NCI-H526 (cell line): ENCODE measurements at regions not wholly inside any gene's neighbourhood (a gene's known extent, or its start where the extent isn't known, plus 50 kb on each side); places are given as distances from the start of the nearest gene placed in this dataset.

ENCODE experiments used
- DNase-seq, 2 experiments: peaks; one replicate each; lab custom pipeline; 2025; lab: John Stamatoyannopoulos, UW

- DNase-seq = no peak
These were observed 291.0 kb upstream of the ACVR2A start for GRCh38 chr2:147553775-147554271.

DNA sequence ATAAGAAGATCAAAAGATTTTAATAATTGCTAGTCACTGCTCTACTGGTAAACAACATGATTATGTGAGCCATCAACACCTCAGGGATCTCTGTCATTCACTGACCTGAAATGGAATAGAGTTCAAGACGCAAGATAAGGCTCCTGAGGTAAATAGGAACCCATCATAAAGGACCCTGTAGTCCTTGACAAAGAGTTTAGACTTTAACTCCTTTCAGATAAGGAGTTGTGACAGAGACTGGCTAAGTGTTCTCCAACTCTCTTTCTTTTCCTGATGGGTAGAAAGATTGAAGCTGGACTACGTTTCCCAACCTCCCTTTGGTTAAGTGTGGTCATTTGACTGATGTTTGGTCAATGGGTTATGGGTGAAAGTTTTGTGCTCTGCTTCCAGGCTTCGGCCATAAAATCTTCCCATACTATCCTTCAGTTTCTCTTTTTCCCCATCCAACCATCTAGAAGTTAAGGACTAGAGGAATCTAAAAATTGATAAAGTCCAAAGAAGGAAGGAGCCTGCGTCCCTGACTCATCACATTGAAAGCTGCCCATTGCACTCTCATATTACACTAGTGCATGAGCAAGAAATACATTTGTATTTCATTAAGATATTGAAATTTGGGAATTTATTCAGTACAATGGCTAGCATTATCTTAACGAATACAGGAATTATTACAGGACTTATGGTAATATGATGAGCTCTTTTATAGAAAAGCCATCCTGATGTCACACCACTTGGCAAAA lies 293.7 kb upstream of the ACVR2A start:
- no peak for DNase-seq

GRCh38 chr2:147549054-147549453 lies 295.8 kb upstream of the ACVR2A start:
- no peak for DNase-seq

- DNase-seq = no peak
These were observed 296.4 kb upstream of the ACVR2A start for GRCh38 chr2:147548451-147548850.

DNA sequence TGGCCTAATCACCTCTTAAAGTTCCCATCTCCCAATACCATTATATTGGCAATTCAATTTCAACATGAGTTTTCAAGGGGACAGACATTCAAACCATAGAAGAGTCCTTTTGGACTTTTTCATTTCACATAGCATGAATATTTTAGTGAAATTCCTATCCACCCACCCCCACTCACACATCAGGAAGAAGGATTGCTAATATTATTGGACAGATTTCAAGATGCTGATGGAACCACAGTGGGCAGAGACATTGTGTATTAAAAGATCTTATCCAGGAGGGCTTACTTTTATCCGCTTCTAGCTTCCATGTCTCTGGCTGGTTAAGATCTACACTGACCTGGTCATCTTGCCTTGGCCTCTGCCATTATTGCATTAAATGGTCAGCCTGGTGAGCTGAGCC lies 297.4 kb upstream of the ACVR2A start:
- DNase-seq = no peak

DNA sequence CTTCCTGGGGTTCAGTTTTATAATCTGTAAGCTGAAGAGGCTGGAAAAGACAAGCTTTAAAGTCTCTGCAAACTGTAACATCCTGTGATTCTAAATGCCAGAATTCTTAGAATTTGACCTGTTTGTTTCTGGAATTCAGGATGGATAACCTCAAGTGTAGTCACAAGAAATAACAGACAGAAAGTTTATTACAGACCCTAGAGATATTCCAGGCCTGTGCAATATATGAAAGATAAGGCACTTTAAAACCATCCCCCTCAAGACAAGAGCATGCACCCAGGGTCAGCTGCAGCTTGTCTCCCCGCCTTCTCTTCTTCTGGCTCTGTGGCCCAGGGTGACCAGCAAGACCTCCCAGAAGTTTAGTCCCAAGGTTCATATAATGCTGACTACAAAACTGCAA lies 298.7 kb upstream of the ACVR2A start:
- DNase-seq = no peak

- DNase-seq = no peak
These were observed 301.8 kb upstream of the ACVR2A start for GRCh38 chr2:147543056-147543455.

DNA sequence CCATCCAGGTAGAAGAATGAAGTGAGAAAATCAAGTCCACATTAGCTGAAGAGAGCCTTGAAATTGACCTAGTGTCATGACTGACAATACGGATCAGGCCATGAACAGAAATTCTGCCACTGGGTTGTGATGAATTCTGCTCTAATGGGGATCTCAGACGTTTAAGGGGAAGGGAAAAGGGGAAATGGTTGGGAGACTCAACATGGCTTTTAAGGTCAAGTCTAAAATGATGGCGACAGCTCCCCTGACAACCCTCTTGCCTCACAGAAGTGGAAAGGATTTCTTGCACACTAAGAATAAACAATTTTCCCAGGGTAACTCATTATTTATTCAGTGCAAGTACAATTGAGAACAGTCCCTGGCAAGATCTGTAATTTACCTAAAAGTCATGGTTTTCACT lies 302.5 kb upstream of the ACVR2A start:
- DNase-seq = no peak

DNA sequence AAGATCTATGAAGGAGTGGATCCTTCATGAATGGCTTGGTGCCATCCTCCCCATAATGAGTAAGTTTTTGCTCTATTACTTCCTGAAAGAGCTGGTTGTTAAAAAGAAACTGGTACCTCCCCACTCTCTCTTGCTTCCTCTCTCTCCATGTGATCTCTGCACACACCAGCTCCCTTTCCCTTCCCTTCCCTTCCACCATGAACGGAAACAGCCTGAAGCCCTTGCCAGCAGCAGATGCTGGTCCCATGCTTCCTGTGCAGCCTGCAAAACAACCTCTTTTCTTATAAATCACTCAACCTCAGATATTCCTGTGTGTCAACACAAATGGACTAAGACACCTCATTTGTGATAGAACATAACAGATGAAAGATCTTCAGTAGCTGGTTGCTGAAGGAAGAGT lies 303.5 kb upstream of the ACVR2A start:
- DNase-seq = no peak

- no peak for DNase-seq
These were observed 306.0 kb upstream of the ACVR2A start for GRCh38 chr2:147538821-147539220.

GRCh38 chr2:147538088-147538487 lies 306.7 kb upstream of the ACVR2A start:
- DNase-seq = no peak

- DNase-seq = no peak
These were observed 313.6 kb upstream of the ACVR2A start for GRCh38 chr2:147531269-147531668.

DNA sequence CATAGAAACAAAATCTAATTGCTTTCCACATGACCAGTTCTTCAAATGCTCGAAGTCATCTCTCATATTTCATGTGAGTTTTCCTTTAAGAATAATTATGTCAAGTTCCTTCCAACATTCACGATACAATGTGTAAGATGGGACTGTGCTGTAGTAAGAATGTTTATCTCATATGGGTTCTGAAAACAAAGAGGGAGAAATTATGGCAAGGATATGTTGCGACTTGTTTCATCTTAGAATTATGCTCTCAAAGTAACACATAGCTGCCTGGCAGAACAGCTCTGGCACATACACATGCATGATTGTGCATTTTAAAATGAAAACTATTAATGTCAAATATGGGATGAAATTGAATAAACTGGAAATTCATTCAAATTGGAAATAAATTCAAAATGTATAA lies 314.8 kb upstream of the ACVR2A start:
- DNase-seq = no peak

- DNase-seq = no peak
These were observed 318.9 kb upstream of the ACVR2A start for GRCh38 chr2:147525819-147526489.

GRCh38 chr2:147524912-147525311 lies 319.9 kb upstream of the ACVR2A start:
- DNase-seq = no peak

GRCh38 chr2:147523415-147523814 lies 321.4 kb upstream of the ACVR2A start:
- DNase-seq = no peak

GRCh38 chr2:147521936-147522335 lies 322.9 kb upstream of the ACVR2A start:
- DNase-seq = no peak

DNA sequence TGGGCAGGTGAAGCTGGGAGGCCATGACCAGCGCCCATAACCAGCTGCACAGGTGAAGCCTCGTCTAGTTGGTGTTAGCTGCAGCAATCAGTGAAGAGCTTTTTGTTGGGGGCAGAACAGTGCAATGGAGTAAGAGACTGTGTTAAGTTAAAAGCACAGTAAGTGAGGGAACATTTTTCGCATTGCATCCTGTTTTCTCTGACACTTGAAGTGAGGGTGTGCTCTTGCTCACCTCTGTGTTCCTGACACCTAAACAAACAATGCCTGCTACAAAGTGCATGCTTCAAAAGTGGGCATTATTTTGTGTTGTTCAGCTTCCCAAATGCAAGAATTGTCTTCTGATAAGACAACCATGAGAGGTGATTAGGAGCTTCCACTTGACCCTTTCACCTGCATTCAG lies 324.0 kb upstream of the ACVR2A start:
- DNase-seq = no peak

DNA sequence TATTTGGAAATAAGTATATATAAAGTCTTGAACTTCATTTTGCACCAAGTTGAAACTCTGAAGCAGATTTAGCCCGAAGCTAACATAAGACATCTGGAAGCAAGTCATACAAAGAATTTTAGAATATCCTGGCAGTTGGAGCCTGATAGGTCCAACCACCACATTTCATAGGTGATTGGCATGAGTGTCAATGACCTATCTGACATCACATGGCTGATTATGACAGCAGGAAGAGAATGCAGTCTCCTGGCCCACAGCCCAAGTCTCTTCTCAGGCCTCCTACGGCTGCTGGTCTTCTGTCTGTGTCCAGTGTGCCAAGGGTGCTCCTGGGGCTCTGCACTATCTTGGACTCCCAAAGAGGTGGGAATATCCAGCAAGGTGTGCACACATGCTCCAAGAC lies 325.7 kb upstream of the ACVR2A start:
- DNase-seq = no peak

DNA sequence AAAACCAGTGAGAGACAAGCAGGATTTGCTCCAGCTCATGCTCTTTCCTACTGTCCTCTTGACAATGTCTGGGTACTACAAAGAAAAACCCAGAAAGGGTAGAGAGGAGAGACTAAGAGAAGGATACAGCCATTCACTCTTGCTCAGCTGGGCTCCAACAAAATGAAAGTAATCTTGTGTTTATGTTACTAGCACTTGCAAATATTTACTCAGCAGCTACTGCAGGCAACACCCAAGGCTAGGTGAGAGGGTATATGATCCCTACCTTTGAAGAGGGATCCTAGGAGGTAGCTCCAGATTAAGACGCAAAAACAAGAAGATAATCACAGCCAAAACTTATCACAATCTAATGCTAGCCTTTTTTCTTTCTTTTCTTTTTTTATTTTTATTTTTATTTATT lies 329.6 kb upstream of the ACVR2A start:
- DNase-seq = no peak

DNA sequence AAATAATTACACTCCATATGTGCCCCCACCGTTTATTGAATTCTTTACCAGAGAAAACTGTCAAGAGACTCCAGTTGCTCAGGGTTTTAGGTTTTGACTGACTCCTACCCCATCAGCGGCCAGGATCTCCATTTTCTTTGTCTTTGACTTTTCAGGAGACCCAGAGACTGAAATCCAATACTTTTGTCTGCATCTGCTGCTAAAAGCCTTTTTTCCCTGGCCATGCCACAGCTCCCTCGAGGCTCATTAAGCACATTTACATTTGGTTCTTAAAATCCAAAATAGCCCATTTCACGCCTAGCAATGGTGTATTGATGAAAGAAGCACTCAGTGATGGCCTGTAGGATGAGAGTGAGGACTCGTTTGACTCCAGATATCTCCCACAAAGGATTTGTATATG lies 332.6 kb upstream of the ACVR2A start:
- peak in 1 of 2 experiments; percentile 38 for DNase-seq

DNA sequence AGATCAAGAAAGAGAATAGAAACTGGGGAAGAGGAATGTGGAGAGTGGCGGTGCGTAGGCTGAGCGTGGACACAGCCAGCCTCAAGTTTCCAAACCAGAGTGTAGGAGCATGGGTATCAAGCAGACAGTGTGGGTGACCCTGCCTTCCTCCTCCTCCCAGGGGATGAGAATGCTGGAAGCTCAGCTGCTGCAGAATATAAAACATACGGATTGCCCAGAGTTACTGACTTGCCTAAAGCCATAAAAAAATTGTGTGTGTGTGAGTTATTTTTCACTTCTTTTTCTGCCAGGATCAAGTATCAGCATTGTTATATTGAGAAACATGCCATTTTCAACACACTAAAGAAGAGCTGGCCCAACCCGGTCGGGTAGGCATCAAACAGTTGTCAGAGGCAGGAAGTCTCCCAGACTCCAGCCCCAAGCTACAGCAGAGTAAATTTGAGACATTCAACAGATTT lies 333.3 kb upstream of the ACVR2A start:
- peak in 1 of 2 experiments; percentile 4 for DNase-seq

- DNase-seq = no peak
These were observed 335.0 kb upstream of the ACVR2A start for GRCh38 chr2:147509821-147510220.

- no peak for DNase-seq
These were observed 337.9 kb upstream of the ACVR2A start for GRCh38 chr2:147506889-147507288.
